ENCODE measurements at regions not wholly inside any gene's neighbourhood (a gene's known extent, or its start where the extent isn't known, plus 50 kb on each side); places are given as distances from the start of the nearest gene placed in this dataset.

DNA sequence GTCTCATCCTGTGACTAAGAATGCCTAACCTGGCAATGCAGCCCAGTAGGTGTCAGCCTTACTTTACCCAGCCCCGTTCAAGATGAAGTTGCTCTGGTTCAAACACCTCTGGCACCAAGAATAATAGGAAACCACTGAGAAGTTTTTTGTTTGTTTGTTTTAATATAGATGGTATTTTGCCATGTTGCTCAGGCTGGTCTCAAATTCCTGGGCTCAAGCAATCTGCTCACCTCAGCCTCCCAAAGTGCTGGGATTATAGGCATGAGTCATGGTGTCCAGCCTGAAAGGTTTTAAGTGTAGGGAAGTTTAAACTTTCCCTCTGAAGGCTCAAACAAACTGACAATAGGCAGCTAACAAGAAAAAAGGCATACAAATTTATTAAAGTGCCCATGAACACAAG lies 51.2 kb upstream of the ABCC4 start:
- Histone ChIP-seq H3K27ac (ENCODE audit: low read depth, low read length) (no peak overlapping the region), H3K4me3 (ENCODE audit: low read length) (no peak overlapping the region), H3K36me3 (ENCODE audit: control insufficient read depth, insufficient read depth, low read length) (no peaks in the 10 kb centered on the region), H3K4me1 (ENCODE audit: control insufficient read depth, insufficient read depth, low read length) (no peaks in the 10 kb centered on the region), H3K9ac (ENCODE audit: low read length) (no peak overlapping the region), H3K27me3 (ENCODE audit: control insufficient read depth, insufficient read depth, low read length) (no peaks in the 10 kb centered on the region)

- H3K27me3 ChIP-seq (ENCODE audit: control insufficient read depth, insufficient read depth, low read length): no peaks in the 10 kb centered on the region
- no peaks in the 10 kb centered on the region for H3K36me3 ChIP-seq (ENCODE audit: control insufficient read depth, insufficient read depth, low read length)
- no peak overlapping the region for H3K4me3 ChIP-seq (ENCODE audit: low read length)
- H3K9ac ChIP-seq (ENCODE audit: low read length): no peak overlapping the region
- no peaks in the 10 kb centered on the region for H3K4me1 ChIP-seq (ENCODE audit: control insufficient read depth, insufficient read depth, low read length)
- H3K27ac ChIP-seq (ENCODE audit: low read depth, low read length): no peak overlapping the region
Observed at GRCh38 chr13:95354156-95354555, 52.9 kb upstream of the ABCC4 start.

DNA sequence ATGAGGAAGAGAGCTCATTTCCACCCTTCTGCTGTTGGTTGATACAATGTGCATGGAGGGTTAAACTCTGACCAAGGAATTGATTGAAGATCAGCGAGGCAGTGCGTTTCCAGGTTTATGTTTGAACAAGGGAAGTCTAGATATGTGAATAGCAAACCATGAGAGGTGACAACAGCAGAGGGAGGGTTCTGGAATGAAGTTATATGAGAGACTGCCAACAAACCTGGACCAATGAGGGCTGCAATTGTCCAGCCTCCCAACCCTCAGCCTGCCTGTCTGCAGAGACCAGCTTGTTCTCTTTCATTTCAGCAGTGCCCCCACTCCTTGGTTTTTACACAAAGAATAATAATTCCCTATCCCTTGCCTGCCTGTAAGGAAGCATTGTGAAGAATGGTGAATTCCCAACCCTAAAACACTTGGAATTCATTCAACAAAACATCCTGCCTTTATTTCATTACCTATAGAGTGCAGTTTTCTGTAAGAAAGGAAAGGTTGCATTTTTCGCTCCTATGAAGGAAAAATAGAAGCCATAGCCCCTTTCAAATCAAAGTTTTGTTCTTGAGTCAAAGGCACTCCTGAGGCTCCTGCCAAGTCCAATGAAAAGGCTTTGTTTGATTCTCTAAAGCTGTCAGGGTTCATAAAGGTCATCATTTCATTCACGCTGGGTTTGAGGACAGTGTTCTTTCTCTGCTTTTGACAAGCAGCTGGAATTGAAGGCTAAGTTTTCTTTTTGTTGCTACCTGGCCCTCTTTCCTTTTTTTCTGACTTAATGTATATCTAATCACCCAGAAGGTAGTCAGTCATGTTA lies 53.6 kb upstream of the ABCC4 start:
- no peaks in the 10 kb centered on the region for H3K36me3 ChIP-seq (ENCODE audit: control insufficient read depth, insufficient read depth, low read length)
- H3K4me1 ChIP-seq (ENCODE audit: control insufficient read depth, insufficient read depth, low read length): no peaks in the 10 kb centered on the region
- H3K27me3 ChIP-seq (ENCODE audit: control insufficient read depth, insufficient read depth, low read length): no peaks in the 10 kb centered on the region
- H3K4me3 ChIP-seq (ENCODE audit: low read length): no peak overlapping the region
- no peak overlapping the region for H3K27ac ChIP-seq (ENCODE audit: low read depth, low read length)
- H3K9ac ChIP-seq (ENCODE audit: low read length): no peak overlapping the region

DNA sequence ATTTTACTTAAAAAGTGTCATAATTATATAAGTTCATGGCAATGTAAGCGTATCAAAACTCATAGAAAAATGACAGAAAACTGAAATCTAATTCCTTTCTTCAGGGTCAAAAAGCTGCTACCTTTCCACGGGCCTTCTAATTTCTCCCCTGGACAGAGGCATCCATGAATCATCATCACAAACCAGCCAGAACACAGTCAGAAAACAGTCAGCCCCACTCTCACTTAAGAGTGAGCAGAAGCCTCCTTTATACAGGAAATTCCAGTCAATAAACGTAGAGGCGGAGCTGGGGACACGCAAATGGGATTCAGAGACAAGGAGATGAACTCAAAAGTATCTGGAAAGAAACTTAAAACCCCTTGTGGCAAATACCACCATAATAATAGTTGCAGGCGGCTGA lies 54.2 kb upstream of the ABCC4 start:
- Histone ChIP-seq H3K27ac (ENCODE audit: low read depth, low read length) (no peak overlapping the region), H3K36me3 (ENCODE audit: control insufficient read depth, insufficient read depth, low read length) (no peaks in the 10 kb centered on the region)

GRCh38 chr13:95356916-95357315 lies 55.7 kb upstream of the ABCC4 start:
- Histone ChIP-seq H3K36me3 (ENCODE audit: control insufficient read depth, insufficient read depth, low read length) (no peaks in the 10 kb centered on the region), H3K4me3 (ENCODE audit: low read length) (no peak overlapping the region), H3K4me1 (ENCODE audit: control insufficient read depth, insufficient read depth, low read length) (no peaks in the 10 kb centered on the region), H3K27ac (ENCODE audit: low read depth, low read length) (no peak overlapping the region), H3K9ac (ENCODE audit: low read length) (no peak overlapping the region), H3K27me3 (ENCODE audit: control insufficient read depth, insufficient read depth, low read length) (no peaks in the 10 kb centered on the region)

More for the DNA sequence above, 54.2 kb upstream of the ABCC4 start:
- no peak overlapping the region for H3K4me3 ChIP-seq (ENCODE audit: low read length)
- H3K27me3 ChIP-seq (ENCODE audit: control insufficient read depth, insufficient read depth, low read length): no peaks in the 10 kb centered on the region
- no peaks in the 10 kb centered on the region for H3K4me1 ChIP-seq (ENCODE audit: control insufficient read depth, insufficient read depth, low read length)
- H3K9ac ChIP-seq (ENCODE audit: low read length): no peak overlapping the region

DNA sequence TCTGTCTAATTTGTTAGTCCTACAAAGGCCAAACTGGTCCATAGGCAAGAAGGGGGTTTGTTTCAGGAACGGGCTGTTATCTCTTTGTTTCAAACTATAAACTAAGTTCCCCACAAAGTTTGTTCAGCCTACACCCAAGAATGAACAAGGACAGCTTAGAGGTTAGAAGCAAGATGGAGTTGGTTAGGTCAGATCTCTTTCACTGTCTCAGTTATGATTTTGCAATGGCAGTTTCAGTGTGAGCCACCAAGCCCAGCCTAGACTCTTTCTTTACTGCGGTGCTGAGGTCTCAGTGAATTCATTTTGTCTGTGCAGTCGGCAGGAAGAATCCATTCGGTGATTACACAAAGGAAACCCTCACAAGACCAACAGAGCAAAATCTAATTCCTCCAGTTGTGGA lies 56.6 kb upstream of the ABCC4 start:
- Histone ChIP-seq H3K27me3 (ENCODE audit: control insufficient read depth, insufficient read depth, low read length) (no peaks in the 10 kb centered on the region), H3K4me3 (ENCODE audit: low read length) (no peak overlapping the region), H3K27ac (ENCODE audit: low read depth, low read length) (no peak overlapping the region), H3K9ac (ENCODE audit: low read length) (no peak overlapping the region), H3K4me1 (ENCODE audit: control insufficient read depth, insufficient read depth, low read length) (no peaks in the 10 kb centered on the region), H3K36me3 (ENCODE audit: control insufficient read depth, insufficient read depth, low read length) (no peaks in the 10 kb centered on the region)

DNA sequence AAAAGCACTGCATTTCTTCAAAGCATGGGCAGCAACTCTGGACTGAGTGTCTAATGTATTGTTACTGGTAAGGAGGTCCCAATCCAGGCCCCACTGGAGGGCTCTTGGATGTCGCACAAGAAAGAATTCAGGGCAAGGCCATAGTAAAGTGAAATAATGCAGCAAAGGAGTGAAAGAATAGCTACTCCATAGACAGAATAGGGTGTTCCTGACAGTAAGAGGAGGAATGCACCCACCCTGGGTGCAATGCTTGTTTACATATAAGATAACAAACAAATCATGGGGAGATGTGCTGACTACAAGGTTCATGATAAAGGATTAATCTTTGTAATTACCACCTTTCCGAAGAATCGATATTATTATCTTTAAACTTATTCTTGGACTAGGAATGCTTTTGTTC lies 58.8 kb upstream of the ABCC4 start:
- Histone ChIP-seq H3K4me3 (ENCODE audit: low read length) (no peak overlapping the region), H3K27me3 (ENCODE audit: control insufficient read depth, insufficient read depth, low read length) (no peaks in the 10 kb centered on the region), H3K9ac (ENCODE audit: low read length) (no peak overlapping the region), H3K4me1 (ENCODE audit: control insufficient read depth, insufficient read depth, low read length) (no peaks in the 10 kb centered on the region), H3K36me3 (ENCODE audit: control insufficient read depth, insufficient read depth, low read length) (no peaks in the 10 kb centered on the region), H3K27ac (ENCODE audit: low read depth, low read length) (no peak overlapping the region)

GRCh38 chr13:95360464-95361097 lies 59.3 kb upstream of the ABCC4 start:
- Histone ChIP-seq H3K4me1 (ENCODE audit: control insufficient read depth, insufficient read depth, low read length) (no peaks in the 10 kb centered on the region), H3K27me3 (ENCODE audit: control insufficient read depth, insufficient read depth, low read length) (no peaks in the 10 kb centered on the region), H3K4me3 (ENCODE audit: low read length) (no peak overlapping the region), H3K36me3 (ENCODE audit: control insufficient read depth, insufficient read depth, low read length) (no peaks in the 10 kb centered on the region), H3K27ac (ENCODE audit: low read depth, low read length) (no peak overlapping the region), H3K9ac (ENCODE audit: low read length) (no peak overlapping the region)

DNA sequence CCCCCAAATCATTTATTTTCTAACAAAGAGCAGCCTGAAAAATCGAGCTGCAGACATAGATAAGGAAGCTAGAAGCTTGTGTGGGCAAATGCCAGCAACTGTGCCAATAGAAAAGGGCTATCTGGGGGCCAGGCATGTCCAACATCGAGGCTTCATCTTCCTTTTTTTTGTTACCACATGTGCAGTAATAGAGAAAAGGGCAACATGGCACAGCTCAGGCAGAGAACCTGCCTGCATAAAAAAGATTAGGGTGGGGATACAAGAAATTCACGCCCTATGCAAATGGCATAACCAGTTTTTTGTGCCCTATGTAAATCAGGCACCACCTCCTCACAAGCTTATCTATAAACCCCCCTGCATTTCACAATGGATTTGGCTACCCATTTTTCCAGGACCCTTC lies 60.4 kb upstream of the ABCC4 start:
- Histone ChIP-seq H3K4me1 (ENCODE audit: control insufficient read depth, insufficient read depth, low read length) (no peaks in the 10 kb centered on the region), H3K4me3 (ENCODE audit: low read length) (no peak overlapping the region), H3K36me3 (ENCODE audit: control insufficient read depth, insufficient read depth, low read length) (no peaks in the 10 kb centered on the region)

GRCh38 chr13:95362666-95363065 lies 61.4 kb upstream of the ABCC4 start:
- H3K36me3 ChIP-seq (ENCODE audit: control insufficient read depth, insufficient read depth, low read length): no peaks in the 10 kb centered on the region
- H3K9ac ChIP-seq (ENCODE audit: low read length): no peak overlapping the region
- H3K27ac ChIP-seq (ENCODE audit: low read depth, low read length): no peak overlapping the region
- H3K4me3 ChIP-seq (ENCODE audit: low read length): no peak overlapping the region
- no peaks in the 10 kb centered on the region for H3K27me3 ChIP-seq (ENCODE audit: control insufficient read depth, insufficient read depth, low read length)
- H3K4me1 ChIP-seq (ENCODE audit: control insufficient read depth, insufficient read depth, low read length): no peaks in the 10 kb centered on the region

More for the DNA sequence above, 60.4 kb upstream of the ABCC4 start:
- H3K27ac ChIP-seq (ENCODE audit: low read depth, low read length): no peak overlapping the region
- H3K9ac ChIP-seq (ENCODE audit: low read length): no peak overlapping the region
- no peaks in the 10 kb centered on the region for H3K27me3 ChIP-seq (ENCODE audit: control insufficient read depth, insufficient read depth, low read length)

- Histone ChIP-seq H3K4me3 (ENCODE audit: low read length) (no peak overlapping the region), H3K27me3 (ENCODE audit: control insufficient read depth, insufficient read depth, low read length) (no peaks in the 10 kb centered on the region), H3K9ac (ENCODE audit: low read length) (no peak overlapping the region), H3K36me3 (ENCODE audit: control insufficient read depth, insufficient read depth, low read length) (no peaks in the 10 kb centered on the region), H3K27ac (ENCODE audit: low read depth, low read length) (no peak overlapping the region), H3K4me1 (ENCODE audit: control insufficient read depth, insufficient read depth, low read length) (no peaks in the 10 kb centered on the region)
Observed at GRCh38 chr13:95367309-95367843, 66.1 kb upstream of the ABCC4 start.

GRCh38 chr13:95368998-95369397 lies 67.7 kb upstream of the ABCC4 start:
- no peak overlapping the region for H3K4me3 ChIP-seq (ENCODE audit: low read length)
- no peaks in the 10 kb centered on the region for H3K36me3 ChIP-seq (ENCODE audit: control insufficient read depth, insufficient read depth, low read length)
- no peak overlapping the region for H3K9ac ChIP-seq (ENCODE audit: low read length)
- no peaks in the 10 kb centered on the region for H3K4me1 ChIP-seq (ENCODE audit: control insufficient read depth, insufficient read depth, low read length)
- H3K27ac ChIP-seq (ENCODE audit: low read depth, low read length): no peak overlapping the region
- no peaks in the 10 kb centered on the region for H3K27me3 ChIP-seq (ENCODE audit: control insufficient read depth, insufficient read depth, low read length)

- H3K36me3 ChIP-seq (ENCODE audit: control insufficient read depth, insufficient read depth, low read length): no peaks in the 10 kb centered on the region
- no peak overlapping the region for H3K27ac ChIP-seq (ENCODE audit: low read depth, low read length)
- no peaks in the 10 kb centered on the region for H3K27me3 ChIP-seq (ENCODE audit: control insufficient read depth, insufficient read depth, low read length)
- H3K9ac ChIP-seq (ENCODE audit: low read length): no peak overlapping the region
- peaks cover 4% of the 10 kb centered on the region for H3K4me1 ChIP-seq (ENCODE audit: control insufficient read depth, insufficient read depth, low read length)
- no peak overlapping the region for H3K4me3 ChIP-seq (ENCODE audit: low read length)
Observed at GRCh38 chr13:95375706-95376105, 74.5 kb upstream of the ABCC4 start.
